HG02981 (cell line): ENCODE measurements at regions not wholly inside any gene's neighbourhood (a gene's known extent, or its start where the extent isn't known, plus 50 kb on each side); places are given as distances from the start of the nearest gene placed in this dataset.

ENCODE experiments used
- ATAC-seq: cut with Tn5 transposase; IDR thresholded peaks from one replicate; pipeline ENCODE4 v1.9.1; 2021; ENCODE audit warnings: mild to moderate bottlenecking, moderate library complexity; ENCODE audit not compliant: unreplicated experiment

GRCh38 chr12:24069532-24070395 lies 120.3 kb upstream of the SOX5 start:
- no peak for ATAC-seq

GRCh38 chr12:24066865-24067264 lies 117.4 kb upstream of the SOX5 start:
- no peak for ATAC-seq

- no peak for ATAC-seq
Measured at GRCh38 chr12:24066097-24066496, 116.6 kb upstream of the SOX5 start.

- ATAC-seq = no peak
Measured at GRCh38 chr12:24062642-24063245, 113.3 kb upstream of the SOX5 start.

- ATAC-seq = no peak
Measured at GRCh38 chr12:24060089-24060488, 110.6 kb upstream of the SOX5 start.

- no peak for ATAC-seq
Measured at GRCh38 chr12:24057920-24058476, 108.5 kb upstream of the SOX5 start.

- ATAC-seq = no peak
Measured at GRCh38 chr12:24055747-24056146, 106.3 kb upstream of the SOX5 start.

GRCh38 chr12:24054416-24054815 lies 104.9 kb upstream of the SOX5 start:
- ATAC-seq = no peak

GRCh38 chr12:24049728-24050127 lies 100.3 kb upstream of the SOX5 start:
- no peak for ATAC-seq

GRCh38 chr12:24049101-24049500 lies 99.6 kb upstream of the SOX5 start:
- ATAC-seq = no peak

- no peak for ATAC-seq
Measured at GRCh38 chr12:24048446-24048845, 99.0 kb upstream of the SOX5 start.

GRCh38 chr12:24047326-24047725 lies 97.9 kb upstream of the SOX5 start:
- no peak for ATAC-seq

- ATAC-seq = no peak
Measured at GRCh38 chr12:24045816-24046257, 96.4 kb upstream of the SOX5 start.

GRCh38 chr12:24044941-24045703 lies 95.7 kb upstream of the SOX5 start:
- no peak for ATAC-seq

- no peak for ATAC-seq
Measured at GRCh38 chr12:24042651-24043050, 93.2 kb upstream of the SOX5 start.

- ATAC-seq = no peak
Measured at GRCh38 chr12:24039113-24039525, 89.6 kb upstream of the SOX5 start.

GRCh38 chr12:24038211-24038997 lies 88.9 kb upstream of the SOX5 start:
- no peak for ATAC-seq

- no peak for ATAC-seq
Measured at GRCh38 chr12:24036438-24037216, 87.2 kb upstream of the SOX5 start.

GRCh38 chr12:24034894-24035293 lies 85.4 kb upstream of the SOX5 start:
- ATAC-seq = no peak

GRCh38 chr12:24034160-24034559 lies 84.7 kb upstream of the SOX5 start:
- no peak for ATAC-seq
